B cell (primary cell): ENCODE measurements at regions not wholly inside any gene's neighbourhood (a gene's known extent, or its start where the extent isn't known, plus 50 kb on each side); places are given as distances from the start of the nearest gene placed in this dataset.

ENCODE experiments used
- ATAC-seq: fragments of 200-7000 bp; cut with Tn5 transposase; one replicate; pipeline ENCODE4 v1.10.0; 2021; ENCODE audit warnings: low read depth, mild to moderate bottlenecking, moderate number of reproducible peaks, moderate library complexity
- CTCF ChIA-PET: fragments of 350-600 bp; sonication (Branson Sonifier 250); formaldehyde crosslinking; loops from one replicate; lab custom pipeline; 2021; ENCODE audit warnings: antibody characterized with exemption, inconsistent platforms; lab: Charles Lee
- POLR2A ChIA-PET: fragments of 350-600 bp; sonication (Branson Sonifier 250); formaldehyde crosslinking; loops from one replicate; lab custom pipeline; 2021; ENCODE audit warnings: antibody characterized with exemption; lab: Charles Lee
- DNase-seq: peaks from one replicate; pipeline ENCODE4 v3.0.0; 2013
- H2AFZ ChIP-seq: 2 replicates; pipeline ENCODE4 v1.6.1; 2012; ENCODE audit warnings: mild to moderate bottlenecking, low read depth, low read length; ENCODE audit not compliant: insufficient read depth, poor library complexity, severe bottlenecking
- H3K27ac ChIP-seq, 2 donors: 1 replicate in 1 of 2; 2 replicates in 1 of 2; pipeline ENCODE4 v1.5.1; 2012 to 2013; ENCODE audit warnings: low read length in 2 of 2, mild to moderate bottlenecking in 2 of 2, moderate library complexity in 1 of 2
- H3K27me3 ChIP-seq, 4 experiments: fragments of 200-600 bp in 1 of 4; sonication (generic) in 1 of 4; replicated peaks in 1 of 4; 1 replicate in 2 of 4; 2 replicates in 2 of 4; pipeline versions ENCODE4 v1.6.1 to v1.7.0; 2013 to 2016; ENCODE audit warnings: low read length in 3 of 4, mild to moderate bottlenecking in 2 of 4, mixed read lengths in 1 of 4, moderate library complexity in 1 of 4; ENCODE audit not compliant: insufficient read depth in 4 of 4, control insufficient read depth in 3 of 4; ENCODE audit errors: control extremely low read depth in 1 of 4
- H3K36me3 ChIP-seq, 2 experiments: replicated peaks in 1 of 2; 1 replicate in 1 of 2; 2 replicates in 1 of 2; pipeline versions ENCODE4 v1.6.1 to v1.7.1; 2013; ENCODE audit warnings: low read length in 1 of 2; ENCODE audit not compliant: insufficient read depth in 2 of 2, control insufficient read depth in 1 of 2; ENCODE audit errors: control extremely low read depth in 1 of 2, extremely low read depth in 1 of 2
- H3K4me1 ChIP-seq, 2 donors: fragments of 200-600 bp in 1 of 2; sonication (generic) in 1 of 2; 1 replicate in 1 of 2; 2 replicates in 1 of 2; pipeline versions ENCODE4 v1.5.1 to v1.6.1; 2013 to 2017; ENCODE audit warnings: low read length in 2 of 2; ENCODE audit not compliant: control insufficient read depth in 2 of 2, insufficient read depth in 2 of 2
- H3K4me2 ChIP-seq: replicated peaks from 2 replicates; pipeline ENCODE3; 2012; ENCODE audit warnings: mild to moderate bottlenecking, low read depth, low read length; ENCODE audit not compliant: poor library complexity, severe bottlenecking
- H3K4me3 ChIP-seq, 5 experiments: fragments of 200-600 bp in 1 of 5; sonication (generic) in 1 of 5; 1 replicate in 3 of 5; 2 replicates in 2 of 5; pipeline versions ENCODE4 v1.5.1 to v1.7.0; 2011 to 2016; ENCODE audit warnings: low read length in 4 of 5, mild to moderate bottlenecking in 4 of 5, low read depth in 2 of 5, control low read depth in 1 of 5, moderate library complexity in 1 of 5; ENCODE audit not compliant: insufficient read depth in 1 of 5; ENCODE audit errors: control extremely low read depth in 1 of 5, extremely low read depth in 1 of 5
- H3K79me2 ChIP-seq: fragments of 200-600 bp; sonication (generic); one replicate; pipeline ENCODE4 v1.6.0; 2016; ENCODE audit warnings: low read length; ENCODE audit not compliant: control insufficient read depth, insufficient read depth
- H3K9ac ChIP-seq: fragments of 200-600 bp; sonication (generic); 2 replicates; pipeline ENCODE4 v1.6.1; 2017; ENCODE audit warnings: mild to moderate bottlenecking, low read length, moderate library complexity
- H3K9me3 ChIP-seq, 3 donors: one replicate each; pipeline versions ENCODE4 v1.6.1 to v1.7.1; 2013; ENCODE audit warnings: low read length in 2 of 3; ENCODE audit not compliant: control insufficient read depth in 2 of 3, insufficient read depth in 1 of 3; ENCODE audit errors: control extremely low read depth in 1 of 3
- H4K20me1 ChIP-seq: 2 replicates; pipeline ENCODE4 v1.6.0; 2012; ENCODE audit warnings: mild to moderate bottlenecking, low read length; ENCODE audit not compliant: insufficient read depth, control insufficient read depth, poor library complexity, severe bottlenecking
- H3K27ac Mint-ChIP-seq: one replicate; pipeline ENCODE4 v1.8.0; 2021; ENCODE audit warnings: mixed read lengths
- H3K27me3 Mint-ChIP-seq: one replicate; pipeline ENCODE4 v1.8.0; 2021; ENCODE audit warnings: mixed read lengths
- H3K4me1 Mint-ChIP-seq: one replicate; pipeline ENCODE4 v1.8.0; 2021; ENCODE audit warnings: mixed read lengths
- H3K4me3 Mint-ChIP-seq: one replicate; pipeline ENCODE4 v1.8.0; 2021; ENCODE audit warnings: mixed read lengths
- H3K9me3 Mint-ChIP-seq: one replicate; pipeline ENCODE4 v1.8.0; 2022; ENCODE audit warnings: mixed read lengths; ENCODE audit not compliant: insufficient read depth
- EZH2 ChIP-seq: IDR thresholded peaks from 2 replicates; pipeline ENCODE4 v1.6.1; 2012; ENCODE audit warnings: borderline replicate concordance, low read depth, mild to moderate bottlenecking, moderate library complexity, low read length; ENCODE audit not compliant: insufficient read depth, poor library complexity, severe bottlenecking
- WGBS: methylation state at CpG from one replicate; pipeline ENCODE4 v1.1.5; 2013; ENCODE audit warnings: missing lambda C conversion rate; ENCODE audit not compliant: insufficient coverage; 5-methylcytosine and 5-hydroxymethylcytosine counted together
- intact Hi-C: fragments of 100-400 bp; cut with micrococcal nuclease; formaldehyde crosslinking; loops from one replicate; pipeline ENCODE4 v1.10.0; 2022
- TF ChIP-seq, protein P1 (sequence below): fragments of 200-600 bp; IDR thresholded peaks from one replicate; pipeline ENCODE4 v1.8.0; 2022; ENCODE audit warnings: antibody characterized with exemption, mild to moderate bottlenecking

DNA sequence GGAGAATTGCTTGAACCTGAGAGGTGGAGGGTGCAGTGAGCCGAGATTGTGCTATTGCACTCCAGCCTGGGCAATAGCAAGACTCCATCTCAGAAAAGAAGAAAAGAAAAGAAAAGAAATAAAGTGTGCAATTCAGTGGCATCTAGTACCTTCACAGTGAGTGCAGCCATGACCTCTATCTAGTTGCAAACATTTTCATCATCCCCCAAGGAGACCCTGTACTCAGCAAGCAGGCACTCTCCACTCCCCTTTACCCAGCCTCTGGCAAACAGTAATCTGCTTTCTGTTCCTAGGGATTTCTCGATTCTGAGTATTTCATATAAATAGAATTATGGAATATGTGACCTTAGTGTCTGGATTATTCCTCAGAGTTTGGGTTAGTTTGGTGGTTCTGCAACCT lies 130.4 kb upstream of the ARL4C start:
- no peak overlapping the region for H3K9ac ChIP-seq
- H3K27ac Mint-ChIP-seq: no peak overlapping the region
- H3K9me3 Mint-ChIP-seq: no peaks in the 10 kb centered on the region
- H3K27me3 Mint-ChIP-seq: peaks cover 12% of the 10 kb centered on the region
- no peaks in the 10 kb centered on the region for H3K4me1 Mint-ChIP-seq
- H3K36me3 ChIP-seq: no peaks in the 10 kb centered on the region
- no peak overlapping the region for H3K4me2 ChIP-seq
- H3K4me3 Mint-ChIP-seq: no peak overlapping the region
- no peak overlapping the region for H3K27ac ChIP-seq
- 70% methylated on average over 1 of the region's 2 CpGs for WGBS
- no peak overlapping the region for H3K4me3 ChIP-seq
- H3K79me2 ChIP-seq: no peaks in the 10 kb centered on the region
- H3K9me3 ChIP-seq: peaks cover 0 to 3% (median 0%) of the 10 kb centered on the region in 3 donors
- H4K20me1 ChIP-seq: no peaks in the 10 kb centered on the region
- ATAC-seq: no peak
- CTCF ChIA-PET: no interaction called here
- TF ChIP-seq, protein P1, sequence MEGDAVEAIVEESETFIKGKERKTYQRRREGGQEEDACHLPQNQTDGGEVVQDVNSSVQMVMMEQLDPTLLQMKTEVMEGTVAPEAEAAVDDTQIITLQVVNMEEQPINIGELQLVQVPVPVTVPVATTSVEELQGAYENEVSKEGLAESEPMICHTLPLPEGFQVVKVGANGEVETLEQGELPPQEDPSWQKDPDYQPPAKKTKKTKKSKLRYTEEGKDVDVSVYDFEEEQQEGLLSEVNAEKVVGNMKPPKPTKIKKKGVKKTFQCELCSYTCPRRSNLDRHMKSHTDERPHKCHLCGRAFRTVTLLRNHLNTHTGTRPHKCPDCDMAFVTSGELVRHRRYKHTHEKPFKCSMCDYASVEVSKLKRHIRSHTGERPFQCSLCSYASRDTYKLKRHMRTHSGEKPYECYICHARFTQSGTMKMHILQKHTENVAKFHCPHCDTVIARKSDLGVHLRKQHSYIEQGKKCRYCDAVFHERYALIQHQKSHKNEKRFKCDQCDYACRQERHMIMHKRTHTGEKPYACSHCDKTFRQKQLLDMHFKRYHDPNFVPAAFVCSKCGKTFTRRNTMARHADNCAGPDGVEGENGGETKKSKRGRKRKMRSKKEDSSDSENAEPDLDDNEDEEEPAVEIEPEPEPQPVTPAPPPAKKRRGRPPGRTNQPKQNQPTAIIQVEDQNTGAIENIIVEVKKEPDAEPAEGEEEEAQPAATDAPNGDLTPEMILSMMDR: no peak
- TF ChIP-seq EZH2: no peak
- POLR2A ChIA-PET: no interaction called here
- no peak for DNase-seq
- peaks cover 0 to 4% (median 0%) of the 10 kb centered on the region in 4 experiments for H3K27me3 ChIP-seq
- no peak overlapping the region for H2AFZ ChIP-seq
- no peaks in the 10 kb centered on the region for H3K4me1 ChIP-seq
- intact Hi-C loops: no loop called here

DNA sequence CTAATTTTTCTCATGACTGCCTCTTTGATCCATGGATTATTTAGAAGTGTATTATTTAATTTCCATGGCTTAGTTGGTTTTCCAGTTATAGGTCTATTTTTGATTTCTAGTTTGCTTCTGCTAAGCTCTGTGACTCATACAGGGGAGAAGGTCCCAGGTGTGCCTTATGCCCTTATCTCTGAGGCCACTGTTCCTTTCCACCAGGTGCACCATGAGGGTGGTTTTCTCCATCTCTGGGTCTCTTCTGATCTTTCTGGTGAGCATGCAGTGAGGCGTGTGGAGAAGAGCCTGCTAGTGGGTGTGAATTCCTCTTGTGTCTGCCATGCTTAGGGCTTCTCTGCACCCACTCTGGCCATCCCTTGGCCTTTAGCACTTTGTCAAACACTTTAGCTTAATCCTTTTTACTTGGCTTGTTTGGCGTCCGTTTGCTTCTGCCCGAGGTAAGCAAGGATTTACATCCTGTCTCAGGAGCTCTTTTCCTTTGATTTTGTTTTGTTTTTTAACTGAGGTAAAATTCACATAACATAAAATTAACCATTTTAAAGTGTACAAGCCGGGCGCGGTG lies 129.8 kb upstream of the ARL4C start:
- Mint-ChIP-seq H3K27me3 (peaks cover 11% of the 10 kb centered on the region), H3K4me1 (no peaks in the 10 kb centered on the region), H3K9me3 (no peaks in the 10 kb centered on the region), H3K27ac (no peak overlapping the region), H3K4me3 (no peak overlapping the region)
- Histone ChIP-seq H3K27me3 (peaks cover 0 to 2% (median 0%) of the 10 kb centered on the region in 4 experiments), H3K36me3 (no peaks in the 10 kb centered on the region), H3K4me3 (no peak overlapping the region), H4K20me1 (no peaks in the 10 kb centered on the region), H3K9me3 (peaks cover 0 to 3% (median 0%) of the 10 kb centered on the region in 3 donors), H3K4me2 (no peak overlapping the region), H3K9ac (no peak overlapping the region), H3K79me2 (no peaks in the 10 kb centered on the region), H3K4me1 (no peaks in the 10 kb centered on the region), H2AFZ (no peak overlapping the region), H3K27ac (no peak overlapping the region)
- ChIA-PET CTCF (no interaction called here), POLR2A (no interaction called here)
- intact Hi-C loops: no loop called here
- DNase-seq: no peak
- no peak for ATAC-seq
- no peak for TF ChIP-seq EZH2
- TF ChIP-seq, protein P1: no peak
- WGBS: no CpG with 5 or more reads among the region's 7 CpGs
